Loucy (cell line): ENCODE measurements at regions not wholly inside any gene's neighbourhood (a gene's known extent, or its start where the extent isn't known, plus 50 kb on each side); places are given as distances from the start of the nearest gene placed in this dataset.
A peak's percentile ranks its signal among the peaks of the same experiment; 100 is the strongest.

Source experiments
- H2AFZ ChIP-seq: fragments of 200-600 bp; sonication (generic); 2 replicates; pipeline ENCODE4 v1.6.0; 2016; ENCODE audit warnings: antibody characterized with exemption, mild to moderate bottlenecking, low read length, moderate library complexity
- H3F3A ChIP-seq: fragments of 200-600 bp; 2 replicates; pipeline ENCODE4 v1.6.0; 2016; ENCODE audit warnings: antibody characterized with exemption, low read depth, mild to moderate bottlenecking
- H3K27me3 ChIP-seq: fragments of 200-600 bp; sonication (generic); 2 replicates; pipeline ENCODE4 v1.6.1; 2014; ENCODE audit warnings: low read length, mild to moderate bottlenecking; ENCODE audit not compliant: insufficient read depth, poor library complexity, severe bottlenecking
- H3K36me3 ChIP-seq: fragments of 200-600 bp; sonication (generic); 2 replicates; pipeline ENCODE4 v1.6.1; 2016; ENCODE audit warnings: low read length; ENCODE audit not compliant: insufficient read depth
- H3K4me1 ChIP-seq: fragments of 200-600 bp; sonication (generic); 2 replicates; pipeline ENCODE4 v1.5.1; 2014; ENCODE audit warnings: low read length, mild to moderate bottlenecking; ENCODE audit not compliant: insufficient read depth, poor library complexity, severe bottlenecking
- H3K4me2 ChIP-seq: fragments of 200-600 bp; sonication (generic); 2 replicates; pipeline ENCODE4 v1.6.0; 2014; ENCODE audit warnings: antibody characterized with exemption, low read length, low read depth, mild to moderate bottlenecking; ENCODE audit not compliant: poor library complexity, severe bottlenecking
- H3K4me3 ChIP-seq: fragments of 200-600 bp; sonication (generic); 2 replicates; pipeline ENCODE4 v1.5.1; 2014; ENCODE audit warnings: low read length, mild to moderate bottlenecking, mixed read lengths; ENCODE audit not compliant: poor library complexity, severe bottlenecking
- H3K79me2 ChIP-seq: fragments of 200-600 bp; sonication (generic); 2 replicates; pipeline ENCODE4 v1.6.1; 2014; ENCODE audit warnings: low read length; ENCODE audit not compliant: insufficient read depth
- H3K9ac ChIP-seq: fragments of 200-600 bp; sonication (generic); 2 replicates; pipeline ENCODE4 v1.6.0; 2014; ENCODE audit warnings: mild to moderate bottlenecking, low read depth, low read length, moderate library complexity; ENCODE audit not compliant: poor library complexity, severe bottlenecking
- H3K9me2 ChIP-seq: fragments of 200-600 bp; sonication (generic); replicated peaks from 2 replicates; pipeline ENCODE4 v1.6.1; 2016; ENCODE audit warnings: low read depth, low read length, mixed read lengths
- H3K9me3 ChIP-seq: fragments of 200-600 bp; sonication (generic); 2 replicates; pipeline ENCODE4 v1.6.1; 2014; ENCODE audit warnings: mild to moderate bottlenecking, antibody characterized with exemption, low read length, low read depth; ENCODE audit not compliant: insufficient read depth
- H4K20me1 ChIP-seq: fragments of 200-600 bp; sonication (generic); 2 replicates; pipeline ENCODE4 v1.6.0; 2014; ENCODE audit warnings: antibody characterized with exemption, low read length, mild to moderate bottlenecking; ENCODE audit not compliant: insufficient read depth, poor library complexity, severe bottlenecking
- CTCF ChIP-seq: fragments of 200-600 bp; sonication (generic); conservative IDR thresholded peaks from 2 replicates; pipeline ENCODE4 v1.5.1; 2014; ENCODE audit warnings: mild to moderate bottlenecking, antibody characterized with exemption, low read length
- EZH2phosphoT487 ChIP-seq: fragments of 200-600 bp; IDR thresholded peaks from 2 replicates; pipeline ENCODE4 v1.6.1; 2018; ENCODE audit warnings: antibody characterized with exemption, mild to moderate bottlenecking, moderate library complexity, borderline replicate concordance

DNA sequence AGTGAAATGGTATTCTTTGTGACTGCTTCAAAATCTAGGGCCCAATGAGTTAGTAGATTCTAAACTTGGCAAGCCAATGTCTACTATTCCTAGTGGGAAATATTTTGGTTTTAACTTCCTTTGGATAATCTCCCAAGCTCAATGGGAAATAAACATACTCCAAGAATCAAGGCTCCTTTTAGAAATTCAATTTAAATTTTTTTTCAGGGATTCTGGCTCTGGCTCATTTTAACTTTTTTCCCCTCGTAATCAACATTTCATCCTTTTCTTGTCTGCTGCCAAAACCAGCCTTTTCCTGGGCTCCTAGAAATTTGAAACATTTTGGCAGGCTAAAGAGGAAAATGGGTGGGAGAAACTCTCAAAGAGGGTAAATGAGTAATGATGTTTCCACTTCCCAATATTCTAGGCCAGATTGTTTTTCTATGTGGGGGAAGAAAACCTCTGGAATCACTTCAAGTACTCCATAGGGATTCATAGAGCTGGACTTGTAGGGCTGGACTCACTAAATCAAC is 85.6 kb upstream of the AGR3 start:
- no peak for TF ChIP-seq EZH2phosphoT487
- no peaks in the 10 kb centered on the region for H3F3A ChIP-seq
- H3K79me2 ChIP-seq = no peaks in the 10 kb centered on the region
- H2AFZ ChIP-seq = no peak overlapping the region
- no peak overlapping the region for H3K9ac ChIP-seq
- H3K9me2 ChIP-seq = no peaks in the 10 kb centered on the region
- no peaks in the 10 kb centered on the region for H3K36me3 ChIP-seq
- H3K4me2 ChIP-seq = no peak overlapping the region
- no peaks in the 10 kb centered on the region for H4K20me1 ChIP-seq
- H3K4me3 ChIP-seq = no peak overlapping the region
- H3K9me3 ChIP-seq = no peaks in the 10 kb centered on the region
- peaks cover 12% of the 10 kb centered on the region for H3K4me1 ChIP-seq
- no peaks in the 10 kb centered on the region for H3K27me3 ChIP-seq

DNA sequence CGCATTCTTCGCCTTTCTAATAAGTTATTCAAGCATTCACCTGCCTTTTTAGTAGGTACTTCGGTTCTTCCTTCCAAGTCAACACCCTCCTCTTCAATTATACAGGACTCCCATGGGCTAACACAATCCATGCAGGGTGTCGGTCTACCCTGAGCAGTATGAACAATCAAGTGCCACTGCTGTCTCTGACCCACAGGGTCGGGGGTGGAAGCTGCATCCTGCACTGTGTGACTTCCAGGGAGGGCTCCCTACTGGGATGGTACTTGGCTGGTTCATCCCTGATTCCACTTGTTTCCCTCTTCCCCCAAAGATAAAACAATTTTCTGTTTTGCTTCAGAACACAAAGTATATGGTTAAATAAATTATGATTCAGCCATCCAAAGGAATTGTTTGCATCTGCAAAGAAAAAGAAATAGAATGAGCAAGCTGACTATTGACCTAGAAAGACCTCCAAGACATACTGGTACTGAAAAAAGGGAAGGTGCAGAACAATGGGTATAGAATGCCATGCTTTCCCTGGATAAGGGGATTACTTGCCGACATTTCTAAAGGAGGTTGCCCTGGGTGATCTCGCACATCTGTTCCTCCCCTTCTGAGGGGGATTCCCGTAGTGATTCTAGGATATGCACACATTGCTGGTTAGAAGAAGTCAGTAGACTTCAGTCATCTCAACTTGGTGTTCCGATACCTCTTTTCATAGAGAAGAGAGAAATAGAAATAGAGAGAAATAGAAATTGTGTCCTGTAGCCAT is 89.1 kb upstream of the AGR3 start:
- no peaks in the 10 kb centered on the region for H4K20me1 ChIP-seq
- H3K79me2 ChIP-seq = no peaks in the 10 kb centered on the region
- H3K9me3 ChIP-seq = no peaks in the 10 kb centered on the region
- no peaks in the 10 kb centered on the region for H3K36me3 ChIP-seq
- H3K4me1 ChIP-seq = peaks cover 6% of the 10 kb centered on the region
- no peaks in the 10 kb centered on the region for H3F3A ChIP-seq
- H3K27me3 ChIP-seq = no peaks in the 10 kb centered on the region
- H2AFZ ChIP-seq = no peak overlapping the region
- TF ChIP-seq EZH2phosphoT487 = no peak
- no peak for TF ChIP-seq CTCF
- no peak overlapping the region for H3K9ac ChIP-seq
- H3K4me3 ChIP-seq = no peak overlapping the region
- no peaks in the 10 kb centered on the region for H3K9me2 ChIP-seq
- no peak overlapping the region for H3K4me2 ChIP-seq

DNA sequence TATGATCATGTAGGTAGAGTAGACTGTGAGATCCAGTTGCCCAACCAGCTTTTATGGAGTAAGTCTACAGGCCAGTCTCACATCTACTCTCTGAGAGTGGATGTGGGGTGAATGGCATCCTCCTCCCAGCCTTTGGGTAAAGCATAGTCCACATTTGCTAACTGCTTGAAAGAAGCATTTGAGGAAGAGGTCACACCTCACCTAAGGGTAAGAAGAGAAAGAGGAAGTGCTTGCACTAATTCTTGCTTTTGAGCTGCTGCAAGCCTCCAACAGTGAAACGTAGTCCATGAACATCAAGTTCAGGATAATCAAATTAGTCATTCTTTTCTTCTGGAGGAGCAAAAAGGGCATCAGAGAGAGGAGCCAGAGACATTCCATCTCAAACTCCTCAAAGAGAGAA is 93.9 kb upstream of the AGR3 start:
- H2AFZ ChIP-seq = peak overlapping the region; percentile 38
- no peaks in the 10 kb centered on the region for H3F3A ChIP-seq
- H4K20me1 ChIP-seq = no peaks in the 10 kb centered on the region
- H3K4me3 ChIP-seq = no peak overlapping the region
- H3K9me3 ChIP-seq = no peaks in the 10 kb centered on the region
- no peak overlapping the region for H3K9ac ChIP-seq
- no peaks in the 10 kb centered on the region for H3K9me2 ChIP-seq
- TF ChIP-seq EZH2phosphoT487 = no peak
- no peak for TF ChIP-seq CTCF
- no peaks in the 10 kb centered on the region for H3K79me2 ChIP-seq
- no peaks in the 10 kb centered on the region for H3K36me3 ChIP-seq
- peak overlapping the region; percentile 1 for H3K4me2 ChIP-seq
- peaks cover 8% of the 10 kb centered on the region for H3K4me1 ChIP-seq
- no peaks in the 10 kb centered on the region for H3K27me3 ChIP-seq
